ENCODE measurements at regions not wholly inside any gene's neighbourhood (a gene's known extent, or its start where the extent isn't known, plus 50 kb on each side); places are given as distances from the start of the nearest gene placed in this dataset.

DNA sequence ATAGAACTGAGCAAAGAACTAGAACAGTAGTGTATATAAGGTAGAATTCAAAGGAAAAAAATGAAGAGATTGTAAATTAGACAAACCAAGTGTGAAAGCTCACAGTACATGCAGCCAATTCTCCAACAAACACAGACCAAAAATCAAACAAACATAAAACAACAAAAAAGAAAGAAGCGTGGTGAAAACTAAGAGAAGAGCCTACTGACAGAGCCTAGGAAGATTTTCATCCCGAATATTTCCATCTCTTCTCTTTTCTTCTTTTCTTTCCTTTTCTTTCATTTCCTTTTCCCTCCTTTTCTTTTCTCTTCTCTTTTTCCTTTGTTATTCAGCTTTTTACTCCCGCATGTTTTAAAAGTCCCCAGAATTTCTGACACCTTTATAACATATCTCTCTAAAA is 1103.6 kb downstream of the CDH8 start:
- no peaks in the 10 kb centered on the region for H3K4me1 ChIP-seq (ENCODE audit: insufficient read depth)
- no peak overlapping the region for H3K27ac ChIP-seq (ENCODE audit: low read depth)
- H3K4me2 ChIP-seq = no peak overlapping the region
- H4K20me1 ChIP-seq (replicated peaks; ENCODE audit: insufficient read depth) = no peaks in the 10 kb centered on the region
- no peaks in the 10 kb centered on the region for H3K27me3 Mint-ChIP-seq (ENCODE audit: insufficient read depth, low read depth, poor library complexity)
- peaks cover 7% of the 10 kb centered on the region; the same call in 2 of the 3 replicates for H3K9me3 Mint-ChIP-seq
- H3K36me3 Mint-ChIP-seq (ENCODE audit: low read depth) = no peaks in the 10 kb centered on the region; the same call in 2 of the 3 replicates
- ATAC-seq (no peak), DNase-seq (ENCODE audit: low spot score) (no peak)
- H3F3A ChIP-seq (replicated peaks; ENCODE audit: low read depth) = no peaks in the 10 kb centered on the region
- H3K4me1 Mint-ChIP-seq = peaks cover 7% of the 10 kb centered on the region; the same call in 2 of the 3 replicates
- H2AFZ ChIP-seq = no peak overlapping the region
- no peak overlapping the region for H3K27ac Mint-ChIP-seq
- no peaks in the 10 kb centered on the region for H3K79me2 ChIP-seq (replicated peaks; ENCODE audit: insufficient read depth)
- H3K4me3 Mint-ChIP-seq = no peak overlapping the region
- H3K36me3 ChIP-seq (ENCODE audit: insufficient read depth) = no peaks in the 10 kb centered on the region
- no peaks in the 10 kb centered on the region for H3K27me3 ChIP-seq (ENCODE audit: insufficient read depth)
- peaks cover 12% of the 10 kb centered on the region for H3K9me2 ChIP-seq (ENCODE audit: insufficient read depth)
- TF ChIP-seq, protein P1, sequence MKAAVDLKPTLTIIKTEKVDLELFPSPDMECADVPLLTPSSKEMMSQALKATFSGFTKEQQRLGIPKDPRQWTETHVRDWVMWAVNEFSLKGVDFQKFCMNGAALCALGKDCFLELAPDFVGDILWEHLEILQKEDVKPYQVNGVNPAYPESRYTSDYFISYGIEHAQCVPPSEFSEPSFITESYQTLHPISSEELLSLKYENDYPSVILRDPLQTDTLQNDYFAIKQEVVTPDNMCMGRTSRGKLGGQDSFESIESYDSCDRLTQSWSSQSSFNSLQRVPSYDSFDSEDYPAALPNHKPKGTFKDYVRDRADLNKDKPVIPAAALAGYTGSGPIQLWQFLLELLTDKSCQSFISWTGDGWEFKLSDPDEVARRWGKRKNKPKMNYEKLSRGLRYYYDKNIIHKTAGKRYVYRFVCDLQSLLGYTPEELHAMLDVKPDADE (IDR thresholded peaks at IDR 0.05) = no peak
- TF ChIP-seq POLR2AphosphoS5 (IDR thresholded peaks at IDR 0.05; ENCODE audit: low read depth) (no peak), STAT1 (IDR thresholded peaks at IDR 0.05; ENCODE audit: unreplicated experiment) (no peak), JUNB (IDR thresholded peaks at IDR 0.05; ENCODE audit: unreplicated experiment) (no peak)
- no peak overlapping the region for H3K4me3 ChIP-seq

DNA sequence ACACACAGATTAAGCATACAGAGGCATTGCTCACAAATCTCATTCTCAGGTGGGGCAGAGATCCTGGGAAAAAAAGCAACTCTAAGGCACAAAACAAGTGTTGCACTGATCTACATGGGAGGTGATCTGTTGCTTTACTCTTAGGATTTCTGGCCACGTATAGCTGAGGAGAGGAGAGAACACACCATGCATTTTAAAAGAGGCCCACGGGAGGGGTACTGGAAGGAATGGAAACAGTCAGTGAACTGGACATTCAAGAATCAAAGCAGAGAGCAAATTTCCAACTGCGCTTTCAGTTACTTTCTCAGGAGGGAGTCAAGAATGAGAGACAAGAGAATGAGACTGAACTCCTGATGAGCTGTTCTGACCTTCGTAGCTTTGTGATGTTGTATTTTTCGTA is 1105.9 kb downstream of the CDH8 start:
- peaks cover 7% of the 10 kb centered on the region; the same call in 2 of the 3 replicates for H3K4me1 Mint-ChIP-seq
- TF ChIP-seq, protein P2, sequence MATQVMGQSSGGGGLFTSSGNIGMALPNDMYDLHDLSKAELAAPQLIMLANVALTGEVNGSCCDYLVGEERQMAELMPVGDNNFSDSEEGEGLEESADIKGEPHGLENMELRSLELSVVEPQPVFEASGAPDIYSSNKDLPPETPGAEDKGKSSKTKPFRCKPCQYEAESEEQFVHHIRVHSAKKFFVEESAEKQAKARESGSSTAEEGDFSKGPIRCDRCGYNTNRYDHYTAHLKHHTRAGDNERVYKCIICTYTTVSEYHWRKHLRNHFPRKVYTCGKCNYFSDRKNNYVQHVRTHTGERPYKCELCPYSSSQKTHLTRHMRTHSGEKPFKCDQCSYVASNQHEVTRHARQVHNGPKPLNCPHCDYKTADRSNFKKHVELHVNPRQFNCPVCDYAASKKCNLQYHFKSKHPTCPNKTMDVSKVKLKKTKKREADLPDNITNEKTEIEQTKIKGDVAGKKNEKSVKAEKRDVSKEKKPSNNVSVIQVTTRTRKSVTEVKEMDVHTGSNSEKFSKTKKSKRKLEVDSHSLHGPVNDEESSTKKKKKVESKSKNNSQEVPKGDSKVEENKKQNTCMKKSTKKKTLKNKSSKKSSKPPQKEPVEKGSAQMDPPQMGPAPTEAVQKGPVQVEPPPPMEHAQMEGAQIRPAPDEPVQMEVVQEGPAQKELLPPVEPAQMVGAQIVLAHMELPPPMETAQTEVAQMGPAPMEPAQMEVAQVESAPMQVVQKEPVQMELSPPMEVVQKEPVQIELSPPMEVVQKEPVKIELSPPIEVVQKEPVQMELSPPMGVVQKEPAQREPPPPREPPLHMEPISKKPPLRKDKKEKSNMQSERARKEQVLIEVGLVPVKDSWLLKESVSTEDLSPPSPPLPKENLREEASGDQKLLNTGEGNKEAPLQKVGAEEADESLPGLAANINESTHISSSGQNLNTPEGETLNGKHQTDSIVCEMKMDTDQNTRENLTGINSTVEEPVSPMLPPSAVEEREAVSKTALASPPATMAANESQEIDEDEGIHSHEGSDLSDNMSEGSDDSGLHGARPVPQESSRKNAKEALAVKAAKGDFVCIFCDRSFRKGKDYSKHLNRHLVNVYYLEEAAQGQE (IDR thresholded peaks at IDR 0.05; ENCODE audit: unreplicated experiment) = no peak
- TF ChIP-seq ZNF114 (CRISPR knock-in tag; IDR thresholded peaks at IDR 0.05) = no peak
- no peak for TF ChIP-seq CREB1 (CRISPR knock-in tag; IDR thresholded peaks at IDR 0.05; ENCODE audit: low read depth)
- no peak for TF ChIP-seq JUNB (IDR thresholded peaks at IDR 0.05; ENCODE audit: unreplicated experiment)
- TF ChIP-seq STAT1 (IDR thresholded peaks at IDR 0.05; ENCODE audit: unreplicated experiment) = no peak
- no peak for TF ChIP-seq NANOG (IDR thresholded peaks at IDR 0.05; ENCODE audit: borderline replicate concordance)
- no peak for TF ChIP-seq EZH2phosphoT487 (IDR thresholded peaks at IDR 0.05; ENCODE audit: unreplicated experiment)
- TF ChIP-seq, protein P3, sequence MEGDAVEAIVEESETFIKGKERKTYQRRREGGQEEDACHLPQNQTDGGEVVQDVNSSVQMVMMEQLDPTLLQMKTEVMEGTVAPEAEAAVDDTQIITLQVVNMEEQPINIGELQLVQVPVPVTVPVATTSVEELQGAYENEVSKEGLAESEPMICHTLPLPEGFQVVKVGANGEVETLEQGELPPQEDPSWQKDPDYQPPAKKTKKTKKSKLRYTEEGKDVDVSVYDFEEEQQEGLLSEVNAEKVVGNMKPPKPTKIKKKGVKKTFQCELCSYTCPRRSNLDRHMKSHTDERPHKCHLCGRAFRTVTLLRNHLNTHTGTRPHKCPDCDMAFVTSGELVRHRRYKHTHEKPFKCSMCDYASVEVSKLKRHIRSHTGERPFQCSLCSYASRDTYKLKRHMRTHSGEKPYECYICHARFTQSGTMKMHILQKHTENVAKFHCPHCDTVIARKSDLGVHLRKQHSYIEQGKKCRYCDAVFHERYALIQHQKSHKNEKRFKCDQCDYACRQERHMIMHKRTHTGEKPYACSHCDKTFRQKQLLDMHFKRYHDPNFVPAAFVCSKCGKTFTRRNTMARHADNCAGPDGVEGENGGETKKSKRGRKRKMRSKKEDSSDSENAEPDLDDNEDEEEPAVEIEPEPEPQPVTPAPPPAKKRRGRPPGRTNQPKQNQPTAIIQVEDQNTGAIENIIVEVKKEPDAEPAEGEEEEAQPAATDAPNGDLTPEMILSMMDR (conservative IDR thresholded peaks at IDR 0.05; ENCODE audit: low read depth in 2 of 2) = no peak
- TF ChIP-seq EZH2 (IDR thresholded peaks at IDR 0.05; ENCODE audit: low read depth, unreplicated experiment) = no peak
- no peak for TF ChIP-seq ZNF331 (CRISPR knock-in tag; IDR thresholded peaks at IDR 0.05; ENCODE audit: low read depth)

More for the DNA sequence above, 1105.9 kb downstream of the CDH8 start:
- Histone ChIP-seq H3K27ac (ENCODE audit: low read depth) (no peak overlapping the region), H2AFZ (no peak overlapping the region), H4K20me1 (replicated peaks; ENCODE audit: insufficient read depth) (no peaks in the 10 kb centered on the region), H3K4me2 (no peak overlapping the region), H3F3A (replicated peaks; ENCODE audit: low read depth) (no peaks in the 10 kb centered on the region), H3K9me2 (ENCODE audit: insufficient read depth) (peaks cover 17% of the 10 kb centered on the region), H3K4me1 (ENCODE audit: insufficient read depth) (no peaks in the 10 kb centered on the region), H3K36me3 (ENCODE audit: insufficient read depth) (no peaks in the 10 kb centered on the region), H3K79me2 (replicated peaks; ENCODE audit: insufficient read depth) (no peaks in the 10 kb centered on the region), H3K4me3 (no peak overlapping the region), H3K27me3 (ENCODE audit: insufficient read depth) (no peaks in the 10 kb centered on the region)
- H3K9me3 Mint-ChIP-seq = no peaks in the 10 kb centered on the region; the same call in 2 of the 3 replicates
- no peaks in the 10 kb centered on the region for H3K36me3 Mint-ChIP-seq (ENCODE audit: low read depth)
- no peak overlapping the region for H3K4me3 Mint-ChIP-seq
- H3K27ac Mint-ChIP-seq = no peak overlapping the region; the same call in 1 of the 2 replicates
- ATAC-seq = no peak
- H3K27me3 Mint-ChIP-seq (ENCODE audit: insufficient read depth, low read depth, poor library complexity) = no peaks in the 10 kb centered on the region
- no peak for DNase-seq (ENCODE audit: low spot score)
